Stimulated activated CD8-positive, alpha-beta memory T cell treated with anti-CD3 and anti-CD28 coated beads, Interleukin-7, amount 100 ng/mL, for 1 hour (primary cell): ENCODE measurements at regions not wholly inside any gene's neighbourhood (a gene's known extent, or its start where the extent isn't known, plus 50 kb on each side); places are given as distances from the start of the nearest gene placed in this dataset.

Experiments used
- DNase-seq, 2 donors: peaks; one replicate each; pipeline ENCODE4 v3.0.0-alpha.2; 2020; ENCODE audit warnings: low read depth in 2 of 2

DNA sequence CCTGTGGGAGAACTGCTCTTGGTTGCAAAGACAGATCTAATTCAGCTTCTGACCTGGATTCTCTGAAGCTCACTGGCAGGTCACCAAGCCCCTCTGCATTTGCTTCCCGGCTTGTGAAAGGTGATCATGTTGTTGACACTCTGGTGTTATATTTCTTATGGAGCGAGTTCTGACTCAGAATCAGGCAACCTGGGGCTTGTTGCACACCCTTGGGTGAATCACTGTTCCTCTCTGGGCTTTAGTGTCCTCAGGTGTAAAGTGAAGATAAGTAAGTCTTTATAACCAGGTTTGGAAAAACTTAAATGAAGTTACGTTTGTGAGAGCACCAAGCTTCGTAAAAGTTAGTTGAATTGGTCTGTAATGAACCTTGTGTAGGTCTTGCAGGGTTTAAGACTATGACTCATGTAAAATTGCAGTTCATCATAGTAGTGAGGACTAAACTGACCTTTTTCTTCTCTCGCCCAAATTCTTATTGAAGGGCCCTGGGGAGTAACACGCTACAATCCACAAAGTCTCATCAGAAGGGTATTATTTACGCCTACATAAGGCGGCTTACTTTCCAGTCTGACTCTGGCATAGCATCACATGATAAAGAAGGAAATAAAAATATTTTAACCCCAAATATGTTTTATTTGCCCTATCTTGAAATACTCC is 218.6 kb downstream of the TMEM38B start:
- no peak for DNase-seq

DNA sequence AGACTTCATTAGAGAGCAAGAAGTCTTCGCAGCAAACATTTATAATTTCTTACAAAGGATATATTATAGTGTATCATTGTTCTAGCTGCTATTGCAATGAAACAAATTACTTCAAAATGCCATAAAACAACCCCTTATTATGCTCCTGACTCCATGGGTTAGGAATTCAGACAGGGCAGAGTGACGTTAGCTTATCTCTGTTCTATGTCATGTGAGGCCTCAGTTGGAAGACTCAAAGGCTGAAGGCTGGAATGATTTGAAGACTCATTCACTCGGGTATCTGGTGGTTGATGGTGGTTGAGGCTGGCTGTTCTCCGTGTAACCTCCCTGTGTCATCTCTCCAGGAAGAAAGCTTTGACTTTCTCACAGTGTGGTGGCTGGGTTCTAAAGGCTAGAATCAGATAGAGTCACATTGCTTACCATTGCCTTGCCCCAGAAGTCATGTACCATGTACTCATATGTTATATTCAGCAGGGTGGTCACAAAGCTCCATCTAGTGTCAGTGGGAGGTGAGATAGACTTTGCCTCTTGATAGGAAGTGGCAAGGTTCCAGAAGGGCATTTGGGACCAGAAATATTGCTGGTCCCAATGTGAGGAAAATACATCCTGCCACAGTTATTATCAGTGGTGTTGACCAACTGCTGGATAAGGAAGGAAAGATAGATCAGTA is 226.9 kb downstream of the TMEM38B start:
- DNase-seq, result no peak

DNA sequence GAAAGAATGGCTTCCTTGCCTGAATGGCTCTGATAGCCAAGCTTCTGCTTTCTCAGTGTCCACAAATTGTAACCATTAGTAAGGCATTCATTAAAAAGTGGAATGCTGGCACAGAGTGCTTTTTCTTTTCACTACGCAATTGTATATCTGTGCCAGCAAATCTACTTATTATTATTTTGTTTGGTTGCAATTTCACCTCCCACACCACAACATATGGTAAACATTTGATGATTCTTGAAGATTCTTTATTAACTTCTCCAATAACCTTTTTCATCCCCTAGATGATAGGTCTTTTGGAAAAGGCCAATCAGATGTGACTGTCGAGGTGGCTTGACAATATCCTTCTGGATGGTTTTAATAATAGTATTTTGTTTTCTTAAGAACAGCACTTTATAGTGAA is 234.1 kb downstream of the TMEM38B start:
- no peak for DNase-seq

GRCh38 chr9:105930011-105930627 is 235.8 kb downstream of the TMEM38B start:
- no peak for DNase-seq

- no peak for DNase-seq
Observed at GRCh38 chr9:105932276-105932675, 237.9 kb downstream of the TMEM38B start.

GRCh38 chr9:105950448-105950847 is 256.1 kb downstream of the TMEM38B start:
- no peak for DNase-seq

- DNase-seq, result no peak
Observed at GRCh38 chr9:105950894-105951293, 256.6 kb downstream of the TMEM38B start.

DNA sequence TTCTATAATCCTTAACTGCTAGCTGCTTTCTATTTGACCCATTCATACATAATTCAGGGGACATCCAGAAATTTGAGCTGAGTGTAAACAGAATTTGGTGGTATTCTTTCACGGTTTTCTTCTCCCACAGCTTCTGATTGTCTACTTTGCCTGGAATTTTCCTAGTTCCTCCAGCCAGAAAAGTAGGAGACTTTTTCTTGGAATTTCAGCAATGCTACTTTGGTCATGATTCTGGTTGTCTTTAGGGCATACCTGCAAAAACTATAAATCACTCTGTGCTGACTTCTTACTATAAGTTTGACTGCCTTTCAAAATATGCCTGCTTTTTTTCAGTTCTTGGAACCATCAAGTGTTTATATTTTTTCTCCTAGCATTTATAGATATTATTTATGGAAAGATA is 260.2 kb downstream of the TMEM38B start:
- DNase-seq, result no peak

GRCh38 chr9:105957830-105958229 is 263.5 kb downstream of the TMEM38B start:
- DNase-seq, result no peak

DNA sequence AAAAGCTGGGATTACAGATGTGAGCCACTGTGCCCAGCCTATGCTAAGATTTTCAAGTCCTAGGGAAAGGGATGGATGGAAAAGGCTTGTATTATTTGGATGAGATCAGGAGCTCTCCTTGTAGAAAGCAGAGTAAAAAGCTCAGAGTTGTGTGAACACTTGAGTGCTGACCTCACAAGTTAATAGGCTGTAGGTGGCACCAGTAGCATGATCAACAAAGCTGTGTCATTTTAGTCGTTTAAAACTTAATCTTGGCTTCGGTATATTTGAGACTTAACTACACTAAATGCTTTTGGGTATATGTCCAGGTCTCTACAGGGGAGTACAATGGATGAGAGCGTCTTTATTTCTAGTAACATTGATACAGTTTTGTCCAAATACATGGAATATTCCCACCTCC is 264.2 kb downstream of the TMEM38B start:
- no peak for DNase-seq

DNA sequence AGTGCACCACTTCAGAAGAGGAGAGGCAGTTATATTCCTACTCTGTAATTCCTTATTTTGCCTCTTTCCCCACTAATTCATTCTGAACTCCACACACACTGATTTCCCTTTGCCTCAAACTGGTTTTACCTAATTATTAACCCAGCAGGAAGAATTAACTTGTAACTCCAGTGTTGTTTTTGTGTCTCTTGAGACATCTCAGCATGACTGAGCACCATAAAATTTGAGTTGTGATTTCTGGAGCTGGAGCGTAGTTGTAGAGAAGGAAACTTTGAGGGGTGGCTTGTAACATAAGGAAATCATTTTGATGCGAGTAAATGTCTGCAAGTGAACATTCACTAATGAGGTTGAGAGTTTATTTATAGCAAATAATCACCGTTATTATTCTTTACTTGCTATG is 265.2 kb downstream of the TMEM38B start:
- DNase-seq, result no peak

GRCh38 chr9:105963343-105964099 is 269.2 kb downstream of the TMEM38B start:
- DNase-seq, result no peak

GRCh38 chr9:105964156-105964555 is 269.8 kb downstream of the TMEM38B start:
- no peak for DNase-seq

- DNase-seq, result no peak
Observed at GRCh38 chr9:105966834-105967233, 272.5 kb downstream of the TMEM38B start.

GRCh38 chr9:105967248-105967647 is 272.9 kb downstream of the TMEM38B start:
- no peak for DNase-seq

DNA sequence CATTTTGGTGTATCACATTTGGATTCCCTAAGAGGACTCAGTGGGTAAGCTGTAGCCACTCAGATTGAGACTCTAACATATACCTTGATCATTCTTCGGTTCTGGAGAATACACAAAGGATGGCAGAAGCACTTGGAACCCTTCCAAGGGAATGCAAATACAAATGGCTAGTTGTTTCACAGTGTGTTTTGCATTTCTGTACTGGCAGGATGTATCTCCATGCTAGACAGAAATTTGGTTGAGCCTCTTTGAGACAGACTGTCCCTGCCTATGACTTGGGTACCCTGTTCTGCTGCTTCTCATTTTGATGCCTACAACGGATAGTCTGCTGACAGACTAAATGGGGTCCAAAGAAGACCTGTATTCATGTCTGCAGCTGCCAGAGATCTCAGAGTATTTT is 273.5 kb downstream of the TMEM38B start:
- no peak for DNase-seq

GRCh38 chr9:105968811-105969466 is 274.6 kb downstream of the TMEM38B start:
- DNase-seq, result no peak

DNA sequence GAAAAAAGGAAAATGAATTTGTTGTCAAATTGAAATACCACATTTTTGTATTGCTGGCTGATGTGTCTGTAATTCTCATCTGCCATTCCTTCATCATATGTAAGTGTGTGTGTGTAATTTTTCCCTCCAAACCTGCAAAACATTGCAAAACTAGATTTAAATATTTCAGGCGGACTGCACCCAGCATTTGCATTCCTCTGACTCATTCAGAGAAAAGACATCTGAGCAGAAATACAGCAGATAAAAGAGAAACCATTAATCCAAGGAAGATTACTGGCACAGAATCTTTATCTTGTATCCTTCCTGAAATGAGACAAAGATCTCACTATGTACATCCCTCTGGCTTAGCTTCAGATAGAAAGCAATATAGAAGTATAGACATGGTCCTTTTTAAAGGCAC is 275.3 kb downstream of the TMEM38B start:
- no peak for DNase-seq

- DNase-seq, result no peak
Observed at GRCh38 chr9:105971986-105972385, 277.6 kb downstream of the TMEM38B start.

GRCh38 chr9:105972466-105973204 is 278.3 kb downstream of the TMEM38B start:
- no peak for DNase-seq

DNA sequence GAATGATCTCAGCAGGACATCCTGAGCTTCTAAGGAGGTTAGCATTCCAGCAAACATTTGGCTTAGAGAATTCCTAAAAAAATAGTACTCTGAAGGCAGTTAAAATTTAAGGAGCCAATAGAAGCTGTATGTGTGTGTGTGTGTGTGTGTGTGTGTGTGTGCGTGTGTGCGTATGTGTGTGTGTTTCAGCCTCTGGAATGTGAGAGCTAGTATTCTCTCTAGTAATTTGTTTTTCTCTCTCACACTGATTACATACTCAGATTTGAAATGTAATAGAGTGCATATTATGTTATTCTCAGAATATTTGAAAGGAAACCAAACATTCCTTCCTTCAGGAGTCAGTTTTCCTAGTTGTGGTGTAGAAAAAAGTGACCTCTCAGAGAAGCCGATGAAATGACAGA is 279.6 kb downstream of the TMEM38B start:
- DNase-seq, result no peak
